ENCODE measurements at regions not wholly inside any gene's neighbourhood (a gene's known extent, or its start where the extent isn't known, plus 50 kb on each side); places are given as distances from the start of the nearest gene placed in this dataset.

DNA sequence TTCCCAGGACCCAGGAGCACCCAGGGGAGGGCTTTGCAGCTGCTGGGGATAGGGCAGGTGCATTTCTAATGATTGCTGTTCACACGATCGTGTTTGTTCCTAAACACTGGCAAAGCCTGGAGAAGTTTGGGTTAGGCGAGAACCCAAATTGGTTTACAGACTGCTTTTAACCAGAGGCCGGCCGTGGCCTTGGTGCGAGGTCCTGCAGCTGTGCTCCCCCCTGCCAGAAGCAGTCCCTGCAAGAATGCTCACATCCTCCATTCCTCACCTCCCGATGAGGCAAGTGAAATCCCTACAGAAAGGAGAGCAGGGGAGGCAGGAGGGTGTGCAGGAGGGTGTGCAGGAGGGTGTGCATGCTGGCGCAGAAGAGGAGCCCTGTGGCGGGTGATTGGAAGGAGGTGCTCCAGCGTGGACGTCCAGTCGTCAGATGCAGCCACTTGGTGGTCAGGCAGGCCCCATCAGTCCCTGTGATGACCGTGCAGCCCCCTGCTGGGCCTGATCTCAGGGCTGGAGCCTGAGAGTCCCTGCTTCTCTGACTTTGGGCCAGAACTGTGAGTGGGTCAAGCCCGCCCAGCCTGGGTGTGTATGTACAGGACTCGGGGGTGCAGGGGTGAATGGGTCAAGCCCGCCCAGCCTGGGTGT, 55.7 kb upstream of the FRMD1 start:
- DNase-seq (ENCODE audit: extremely low read depth, low read depth) = no peak
- H3K4me3 ChIP-seq (replicated peaks; ENCODE audit: low read depth, low read length) = no peak overlapping the region
- TF ChIP-seq, protein P1, sequence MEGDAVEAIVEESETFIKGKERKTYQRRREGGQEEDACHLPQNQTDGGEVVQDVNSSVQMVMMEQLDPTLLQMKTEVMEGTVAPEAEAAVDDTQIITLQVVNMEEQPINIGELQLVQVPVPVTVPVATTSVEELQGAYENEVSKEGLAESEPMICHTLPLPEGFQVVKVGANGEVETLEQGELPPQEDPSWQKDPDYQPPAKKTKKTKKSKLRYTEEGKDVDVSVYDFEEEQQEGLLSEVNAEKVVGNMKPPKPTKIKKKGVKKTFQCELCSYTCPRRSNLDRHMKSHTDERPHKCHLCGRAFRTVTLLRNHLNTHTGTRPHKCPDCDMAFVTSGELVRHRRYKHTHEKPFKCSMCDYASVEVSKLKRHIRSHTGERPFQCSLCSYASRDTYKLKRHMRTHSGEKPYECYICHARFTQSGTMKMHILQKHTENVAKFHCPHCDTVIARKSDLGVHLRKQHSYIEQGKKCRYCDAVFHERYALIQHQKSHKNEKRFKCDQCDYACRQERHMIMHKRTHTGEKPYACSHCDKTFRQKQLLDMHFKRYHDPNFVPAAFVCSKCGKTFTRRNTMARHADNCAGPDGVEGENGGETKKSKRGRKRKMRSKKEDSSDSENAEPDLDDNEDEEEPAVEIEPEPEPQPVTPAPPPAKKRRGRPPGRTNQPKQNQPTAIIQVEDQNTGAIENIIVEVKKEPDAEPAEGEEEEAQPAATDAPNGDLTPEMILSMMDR (IDR thresholded peaks at IDR 0.05; ENCODE audit: low read depth, low read length, missing control alignments) = no peak

DNA sequence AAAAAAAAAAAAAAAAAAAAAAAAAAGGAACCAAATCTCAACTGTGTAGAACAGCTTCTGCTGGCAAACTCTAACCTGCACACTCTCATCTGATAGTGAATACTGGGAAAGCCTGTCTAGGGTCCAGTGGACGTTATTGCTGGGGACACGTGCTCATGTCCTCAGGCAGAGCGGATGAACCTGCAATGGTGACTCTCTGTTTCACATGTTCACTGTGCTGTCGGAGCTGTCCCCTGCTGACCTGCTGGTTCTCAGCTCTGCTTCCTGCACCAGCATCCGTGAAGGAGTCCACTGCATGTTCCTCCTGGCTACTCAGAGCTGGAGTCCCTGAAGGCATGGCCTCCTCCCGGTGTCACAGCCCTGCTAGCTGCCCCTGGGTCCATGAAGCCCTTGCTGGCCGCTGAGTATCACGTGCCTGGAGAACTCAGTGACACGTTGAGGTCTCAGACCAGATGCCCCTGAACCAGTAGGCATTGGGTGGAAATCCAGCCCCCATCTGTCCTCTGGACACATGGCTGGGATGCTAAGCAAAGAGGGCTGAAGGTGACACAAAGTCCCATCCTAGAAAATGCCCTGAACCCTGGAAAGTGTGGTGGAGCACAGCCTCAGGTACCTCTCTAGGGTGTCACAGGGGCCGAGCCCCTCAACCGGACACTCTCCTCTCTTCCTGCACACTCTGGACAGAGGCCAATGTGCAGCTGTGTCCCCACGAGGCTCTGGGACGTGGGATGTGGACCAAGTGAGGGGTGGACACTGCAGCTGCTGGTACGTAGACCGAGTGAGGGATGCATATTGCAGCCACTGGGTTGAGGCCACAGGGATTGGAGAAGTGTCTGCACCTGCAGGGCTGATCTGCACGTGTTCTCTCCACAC, 54.9 kb upstream of the FRMD1 start:
- TF ChIP-seq, protein P1 (IDR thresholded peaks at IDR 0.05; ENCODE audit: low read depth, low read length, missing control alignments) = no peak
- no peak for DNase-seq (ENCODE audit: extremely low read depth, low read depth)
- no peak overlapping the region for H3K4me3 ChIP-seq (replicated peaks; ENCODE audit: low read depth, low read length)

DNA sequence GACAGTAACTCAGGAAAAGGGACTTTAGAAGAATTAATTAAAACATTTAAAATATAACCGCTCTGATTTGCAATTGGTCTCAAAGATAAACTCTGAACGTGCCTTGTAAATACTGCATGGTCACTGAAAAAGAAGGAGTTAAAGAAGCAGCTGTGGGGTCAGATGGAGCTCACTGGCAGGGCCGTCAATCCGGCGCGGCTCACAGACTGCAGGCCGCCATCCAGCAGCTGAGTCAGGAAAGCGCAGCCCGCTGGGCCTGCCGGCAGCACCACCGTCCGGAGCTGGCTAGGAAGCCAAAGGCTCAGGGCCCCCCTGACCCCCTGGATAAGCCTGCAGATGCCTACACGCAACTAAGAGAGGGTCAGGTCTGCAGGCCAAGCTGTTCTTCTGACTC, 54.2 kb upstream of the FRMD1 start:
- no peak for DNase-seq (ENCODE audit: extremely low read depth, low read depth)
- no peak overlapping the region for H3K4me3 ChIP-seq (replicated peaks; ENCODE audit: low read depth, low read length)
- TF ChIP-seq, protein P1 (IDR thresholded peaks at IDR 0.05; ENCODE audit: low read depth, low read length, missing control alignments) = no peak

DNA sequence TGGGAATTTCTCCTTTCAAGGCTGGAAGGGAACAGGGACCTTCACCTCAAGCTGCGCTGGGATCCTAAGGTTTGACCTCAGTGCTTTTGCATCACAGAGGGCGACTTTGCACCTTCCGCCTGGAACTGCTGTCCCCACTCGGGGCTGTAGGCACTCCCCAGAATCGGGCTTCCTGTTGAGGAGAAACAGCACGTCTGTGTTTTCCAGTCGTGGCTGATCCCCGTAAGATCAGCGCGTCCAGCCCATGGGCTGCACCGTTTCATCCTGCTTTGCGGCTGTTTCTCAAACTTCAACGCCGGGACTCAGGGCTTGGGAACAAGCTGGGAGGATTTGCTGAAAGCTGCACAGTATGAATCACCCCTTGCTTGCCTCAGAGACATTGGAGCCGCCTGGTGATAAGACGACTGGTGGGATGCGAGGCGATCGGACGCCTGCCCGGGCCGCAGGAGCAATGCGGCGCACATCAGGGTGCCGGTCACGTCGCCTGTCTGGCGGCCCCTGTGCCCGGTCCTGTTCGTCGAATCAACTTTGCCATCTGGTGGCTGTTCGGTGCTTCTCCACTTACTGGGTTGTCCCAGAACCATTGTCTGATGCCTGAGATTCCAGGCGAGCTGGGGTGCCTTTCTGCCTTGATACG, 53.6 kb upstream of the FRMD1 start:
- H3K4me3 ChIP-seq (replicated peaks; ENCODE audit: low read depth, low read length) = no peak overlapping the region
- DNase-seq (ENCODE audit: extremely low read depth, low read depth) = no peak
- TF ChIP-seq, protein P1 (IDR thresholded peaks at IDR 0.05; ENCODE audit: low read depth, low read length, missing control alignments) = no peak

DNA sequence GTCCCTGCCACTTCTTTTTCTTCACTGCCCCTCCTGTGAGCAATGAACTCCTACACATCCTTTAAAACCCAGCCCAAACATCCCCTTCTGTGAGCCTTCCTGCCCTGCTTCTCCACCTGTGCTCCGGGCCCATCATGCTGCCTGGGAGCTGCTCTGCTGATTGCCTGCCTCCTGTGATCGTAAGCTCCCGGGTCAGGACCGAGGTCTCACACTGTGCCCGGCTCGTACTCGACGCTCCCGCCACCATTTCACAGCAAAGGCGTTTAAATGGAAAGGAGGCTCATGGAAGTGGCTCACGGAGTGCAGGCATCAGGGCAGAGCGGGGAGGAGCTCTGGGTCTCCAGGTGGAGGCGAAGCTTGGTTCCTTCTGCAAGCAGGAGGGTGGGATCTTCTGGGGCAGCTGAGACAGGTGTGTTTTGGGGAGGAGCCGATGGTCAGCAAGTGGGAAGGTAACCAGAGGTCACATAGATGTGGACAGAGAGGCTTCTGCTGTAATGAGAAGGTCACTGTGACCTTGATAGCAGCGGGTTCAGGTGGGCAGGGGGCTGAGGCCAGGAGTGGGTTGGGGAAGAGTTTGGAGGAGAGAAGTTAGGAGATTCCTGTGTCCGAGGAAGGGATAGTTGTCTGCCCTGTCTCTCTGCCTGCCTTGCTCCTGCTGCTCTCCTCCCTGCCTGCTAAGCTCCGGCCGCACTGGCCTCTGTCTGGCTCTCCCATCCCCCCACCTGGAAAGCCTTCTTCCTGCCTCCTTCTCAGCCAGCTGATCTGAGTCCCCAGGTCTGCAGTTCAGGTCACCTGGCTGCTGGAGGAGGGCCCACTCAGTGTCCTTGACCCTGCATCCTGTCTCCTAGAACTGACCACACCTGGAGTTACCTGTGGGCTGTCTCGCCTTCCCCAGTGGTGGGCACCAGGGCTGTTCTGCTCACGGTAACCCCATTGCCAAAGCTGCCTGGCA, 52.7 kb upstream of the FRMD1 start:
- no peak for DNase-seq (ENCODE audit: extremely low read depth, low read depth)
- TF ChIP-seq, protein P1 (IDR thresholded peaks at IDR 0.05; ENCODE audit: low read depth, low read length, missing control alignments) = no peak

More for the DNA sequence above, 52.7 kb upstream of the FRMD1 start:
- no peak overlapping the region for H3K4me3 ChIP-seq (replicated peaks; ENCODE audit: low read depth, low read length)
